GM19395 (cell line): ENCODE measurements at regions not wholly inside any gene's neighbourhood (a gene's known extent, or its start where the extent isn't known, plus 50 kb on each side); places are given as distances from the start of the nearest gene placed in this dataset.

Source experiments
- ATAC-seq: cut with Tn5 transposase; IDR thresholded peaks from one replicate; pipeline ENCODE4 v1.9.1; 2021; ENCODE audit warnings: mild to moderate bottlenecking, moderate library complexity; ENCODE audit not compliant: unreplicated experiment

GRCh38 chr9:90948156-90948555, 146.5 kb downstream of the SYK start:
- ATAC-seq: no peak

- no peak for ATAC-seq
These were observed 149.0 kb downstream of the SYK start for GRCh38 chr9:90950600-90950999.

DNA sequence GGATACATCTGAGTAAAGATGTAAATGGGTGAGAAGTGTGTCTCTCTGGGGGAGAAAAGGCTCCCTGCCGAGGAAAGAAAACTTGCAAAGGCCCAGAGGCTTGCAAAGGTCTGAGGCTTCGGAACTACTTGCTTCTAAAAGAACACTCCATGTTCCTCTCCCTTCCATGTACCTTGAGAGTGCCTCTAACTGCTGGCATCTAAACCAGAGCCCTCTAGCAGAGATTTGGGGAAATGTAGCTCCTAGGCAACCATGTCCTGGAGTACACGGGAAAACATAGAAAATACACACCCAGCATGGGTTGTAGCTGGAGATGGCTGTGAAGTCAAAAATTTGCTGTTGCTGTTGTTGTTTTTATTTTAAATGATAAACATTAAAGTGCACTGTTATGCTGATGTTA, 151.6 kb downstream of the SYK start:
- no peak for ATAC-seq

- ATAC-seq: no peak
These were observed 152.2 kb downstream of the SYK start for GRCh38 chr9:90953805-90954204.

- no peak for ATAC-seq
These were observed 154.6 kb downstream of the SYK start for GRCh38 chr9:90956026-90956810.

DNA sequence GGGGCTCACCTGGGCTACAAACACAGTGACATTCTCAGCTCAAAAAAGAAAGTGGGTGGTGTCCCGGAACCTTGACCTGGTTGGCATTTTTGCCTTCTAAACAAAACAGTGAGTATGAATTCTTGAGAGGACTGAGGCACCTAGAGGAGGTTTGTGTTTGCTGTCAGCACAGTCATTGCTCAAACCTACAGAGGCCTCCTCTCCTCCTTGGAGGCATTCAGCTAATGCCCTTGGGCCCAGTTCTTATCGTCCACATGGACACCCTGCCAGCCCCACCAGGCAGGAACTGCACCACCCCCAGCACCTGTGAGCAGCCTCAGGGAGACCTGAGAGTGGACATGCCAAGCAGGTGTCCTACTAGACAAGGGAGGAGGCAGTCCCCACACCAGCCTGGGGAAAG, 156.7 kb downstream of the SYK start:
- ATAC-seq: no peak

GRCh38 chr9:90960941-90961340, 159.3 kb downstream of the SYK start:
- no peak for ATAC-seq

DNA sequence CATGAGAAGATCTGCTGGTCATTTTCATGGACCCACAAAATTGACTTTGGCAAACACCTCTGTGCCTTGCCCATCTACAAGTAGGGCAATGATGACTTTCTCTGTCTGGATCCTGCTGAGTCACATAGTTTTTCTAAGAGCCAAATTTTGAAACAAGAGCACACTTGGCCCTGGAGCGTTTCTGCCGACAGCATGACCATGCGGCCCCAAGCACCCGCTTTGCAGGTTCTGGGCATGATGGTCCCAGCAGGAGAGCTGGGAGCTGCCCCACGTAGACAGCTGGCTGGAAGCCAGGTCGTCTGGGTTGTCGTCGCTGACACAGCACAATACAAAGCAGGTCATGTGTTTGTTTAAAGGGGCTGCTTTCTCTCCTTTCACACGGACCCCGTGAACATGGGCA, 159.8 kb downstream of the SYK start:
- ATAC-seq: no peak

DNA sequence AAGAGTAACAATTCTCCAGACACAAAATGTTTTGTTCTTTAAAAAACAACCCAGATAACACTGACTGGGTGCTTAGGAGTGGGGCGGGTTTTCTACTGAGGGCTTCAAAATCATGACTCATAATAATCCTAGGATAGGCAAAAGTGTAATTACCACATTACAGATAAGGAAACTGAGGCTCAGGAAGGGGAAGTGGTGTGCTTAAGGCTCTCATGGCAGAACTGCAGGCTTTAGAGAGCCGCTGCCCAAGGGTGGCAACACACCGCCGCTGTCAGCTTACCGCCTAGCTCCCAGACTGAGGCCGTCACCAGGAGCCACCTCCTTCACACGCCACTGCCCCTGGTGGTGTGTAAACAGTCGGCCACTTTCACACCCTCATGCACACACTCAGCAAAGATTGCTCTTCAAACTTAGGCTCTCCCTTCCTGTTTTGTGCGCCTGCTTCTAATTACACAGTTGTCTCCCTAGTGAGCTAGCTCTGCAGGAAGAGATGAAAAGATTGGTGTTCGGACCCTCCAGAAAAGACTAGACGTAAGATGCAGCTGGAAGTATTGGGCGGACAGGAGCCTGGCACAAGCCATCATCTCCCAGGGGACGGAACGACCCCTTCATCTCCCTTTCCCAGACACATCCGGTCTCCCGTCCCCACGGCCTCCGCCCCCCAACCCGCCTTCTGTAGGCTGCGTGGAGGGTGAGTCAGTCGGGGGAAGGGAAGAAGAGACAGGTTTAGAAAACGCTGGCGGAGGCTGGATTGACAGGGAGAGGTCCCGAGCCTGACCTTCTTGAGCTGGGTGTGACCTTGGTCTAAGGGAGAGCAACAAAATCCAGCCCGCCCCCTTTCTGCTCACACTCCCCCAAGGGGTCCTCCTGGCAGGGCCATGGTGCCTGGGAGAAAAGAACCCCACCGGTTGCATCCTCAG, 162.7 kb downstream of the SYK start:
- ATAC-seq: no peak

GRCh38 chr9:90965226-90966030, 163.8 kb downstream of the SYK start:
- no peak for ATAC-seq

DNA sequence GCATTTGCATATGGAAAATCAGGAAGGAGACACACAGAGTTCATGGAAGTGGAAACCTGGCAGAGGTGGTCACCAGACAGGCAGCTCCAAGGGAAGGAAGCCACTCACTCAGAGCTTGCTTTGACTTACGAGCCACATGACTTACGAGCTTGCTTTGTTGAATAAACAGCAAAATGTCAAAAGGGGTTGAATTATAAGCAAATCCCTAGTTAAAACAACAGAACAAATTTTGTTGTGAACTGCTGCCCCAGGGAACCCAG, 164.3 kb downstream of the SYK start:
- ATAC-seq: no peak

DNA sequence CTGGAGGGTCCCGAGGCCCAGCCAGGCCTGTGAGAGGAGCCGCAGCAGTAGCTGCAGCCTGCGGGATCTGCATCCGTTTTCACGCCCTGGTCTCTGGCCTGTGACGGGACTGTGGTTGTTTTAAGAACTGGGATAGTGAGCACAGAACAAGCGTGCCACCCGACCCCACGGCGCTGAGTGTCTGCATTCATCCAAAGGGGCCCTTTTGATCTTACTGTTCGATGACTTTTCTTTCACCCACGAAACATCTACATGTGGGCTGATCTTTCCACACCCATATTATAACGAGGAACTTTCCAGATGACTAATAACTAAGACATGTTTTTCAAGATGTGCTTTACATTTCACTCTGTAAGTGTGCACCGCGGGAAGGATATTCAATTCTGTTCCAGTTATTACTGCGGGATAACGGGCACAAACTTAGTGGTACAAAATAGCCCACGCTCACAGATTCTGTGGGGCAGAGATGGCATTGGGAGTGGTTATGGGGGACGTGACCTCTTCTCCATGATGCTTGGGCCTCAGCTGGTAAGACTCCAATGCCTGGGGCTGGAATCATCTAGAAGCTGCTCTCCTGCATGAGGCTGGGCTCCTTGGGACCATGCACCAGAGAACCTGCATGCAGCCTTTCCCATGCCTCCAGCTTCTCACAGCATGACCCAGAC, 165.0 kb downstream of the SYK start:
- ATAC-seq: no peak

DNA sequence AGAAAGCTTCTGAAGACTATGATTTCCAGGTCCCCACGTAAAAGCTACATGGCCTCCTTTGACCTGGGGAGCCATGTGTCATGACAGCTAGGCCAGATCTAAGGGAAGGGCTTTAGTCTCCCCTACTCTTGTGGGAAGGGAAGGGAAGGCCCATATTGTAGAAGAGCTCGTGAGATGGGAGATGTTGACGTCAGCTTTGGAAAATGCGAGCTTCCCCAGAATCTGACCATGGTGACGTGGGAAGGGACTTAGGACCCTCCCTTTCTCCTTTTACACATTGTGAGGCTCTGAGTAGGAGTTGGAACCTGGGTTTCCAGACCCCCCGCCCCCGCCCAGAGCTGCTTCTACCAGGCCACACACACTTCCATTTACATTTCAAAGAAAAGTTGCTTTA, 165.5 kb downstream of the SYK start:
- no peak for ATAC-seq

GRCh38 chr9:90969021-90969675, 167.5 kb downstream of the SYK start:
- no peak for ATAC-seq

DNA sequence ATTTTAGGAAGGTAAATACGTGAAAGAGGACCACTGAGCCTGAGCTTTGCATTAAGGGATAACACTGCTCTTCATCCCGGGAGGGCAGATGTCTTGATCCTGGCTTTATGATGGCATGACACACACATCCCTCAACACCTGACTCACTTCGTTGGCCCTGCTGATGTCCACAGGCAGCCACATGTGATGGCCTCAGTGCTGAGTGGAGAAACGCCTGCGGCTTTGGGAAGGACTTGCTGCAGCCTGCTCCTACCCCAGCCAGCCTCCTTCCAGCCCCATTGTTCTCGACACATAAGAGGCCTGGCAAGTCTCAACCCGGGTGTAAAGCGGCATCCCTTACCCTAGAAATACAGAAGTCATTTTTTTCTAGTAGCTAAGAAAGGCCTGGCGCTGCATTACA, 169.0 kb downstream of the SYK start:
- ATAC-seq: no peak

- peak; percentile 76 for ATAC-seq
These were observed 170.4 kb downstream of the SYK start for GRCh38 chr9:90972057-90972456.

DNA sequence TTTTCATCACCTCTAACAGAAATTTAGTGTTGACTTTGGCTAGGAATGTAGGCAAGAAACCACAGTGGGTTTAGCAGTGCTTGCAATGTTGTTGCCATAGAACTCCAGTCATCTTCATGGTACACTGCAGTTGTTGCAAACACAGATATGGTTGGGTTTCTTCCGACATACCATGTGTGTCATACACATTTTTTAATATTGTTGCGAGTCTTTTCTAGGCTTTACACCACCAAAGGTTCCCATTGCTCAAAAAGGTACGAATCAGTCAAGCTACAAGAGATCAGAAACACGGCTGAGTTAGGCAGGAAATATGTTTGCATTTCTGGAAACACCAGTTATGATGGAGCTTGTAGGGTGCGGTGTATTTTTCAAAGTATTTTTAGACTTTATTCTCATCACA, 172.4 kb downstream of the SYK start:
- no peak for ATAC-seq

- no peak for ATAC-seq
These were observed 173.1 kb downstream of the SYK start for GRCh38 chr9:90974643-90975245.

DNA sequence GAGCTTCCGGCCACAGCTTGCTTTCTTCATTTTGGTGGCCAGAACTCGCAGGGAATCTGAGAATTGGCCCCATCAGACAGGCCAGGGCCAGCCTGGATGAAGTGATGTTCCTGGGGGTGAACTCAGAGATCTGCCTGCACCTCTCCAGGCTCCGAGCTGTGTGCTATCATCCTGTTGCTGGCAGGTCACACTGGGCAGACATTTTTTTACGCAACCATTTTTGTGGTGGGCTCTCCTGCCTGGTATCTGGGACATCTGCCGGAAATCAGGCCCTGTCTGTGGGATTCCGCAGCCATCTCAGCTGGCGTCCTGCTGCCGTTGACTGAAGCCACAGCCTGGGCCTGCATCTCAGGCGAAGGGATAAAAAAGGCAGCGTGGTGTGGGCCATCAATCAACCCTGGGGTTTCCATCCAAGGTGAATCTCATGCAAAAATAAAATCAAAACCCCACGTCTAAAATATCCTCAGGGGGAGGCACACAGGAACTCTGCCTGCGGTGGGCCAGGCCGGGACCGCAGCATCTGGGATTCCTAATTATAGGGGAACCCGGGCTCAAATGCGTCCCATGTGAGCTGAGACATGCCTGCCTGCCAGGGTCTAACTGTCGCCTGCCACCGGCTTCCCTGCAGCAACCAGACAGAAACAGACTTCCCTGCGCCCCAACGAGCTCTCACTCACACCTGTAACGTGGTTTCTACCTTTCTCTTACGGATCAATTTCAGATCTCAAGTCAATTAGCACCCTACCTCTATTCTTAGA, 174.3 kb downstream of the SYK start:
- ATAC-seq: no peak
